ENCODE measurements at regions not wholly inside any gene's neighbourhood (a gene's known extent, or its start where the extent isn't known, plus 50 kb on each side); places are given as distances from the start of the nearest gene placed in this dataset.

- Histone ChIP-seq H2AFZ (ENCODE audit: low read depth, low read length) (no peak overlapping the region), H3K4me3 (replicated peaks in 1 of 3; ENCODE audit: insufficient read depth in 1 of 3, low read depth in 1 of 3, low read length in 3 of 3) (no peak overlapping the region), H3K9ac (replicated peaks; ENCODE audit: extremely low read depth, insufficient read depth, low read length) (no peak overlapping the region), H3K9me1 (replicated peaks; ENCODE audit: control insufficient read depth, extremely low read depth, insufficient read depth, low read length) (no peaks in the 10 kb centered on the region), H3K79me2 (ENCODE audit: control insufficient read depth, insufficient read depth, low read length) (no peaks in the 10 kb centered on the region), H3K9me3 (replicated peaks; ENCODE audit: control insufficient read depth, insufficient read depth, low read length) (no peaks in the 10 kb centered on the region), H3K27me3 (ENCODE audit: control insufficient read depth in 2 of 2, insufficient read depth in 2 of 2, low read length in 2 of 2) (peaks cover 0 to 4% of the 10 kb centered on the region in 2 experiments), H4K20me1 (replicated peaks; ENCODE audit: control insufficient read depth, extremely low read depth, insufficient read depth, low read length) (no peaks in the 10 kb centered on the region), H3K4me2 (ENCODE audit: insufficient read depth, low read length) (no peak overlapping the region), H3K36me3 (ENCODE audit: control insufficient read depth in 2 of 2, extremely low read depth in 1 of 2, insufficient read depth in 2 of 2, low read length in 2 of 2) (no peaks in the 10 kb centered on the region), H3K27ac (ENCODE audit: insufficient read depth, low read depth, low read length) (no peak overlapping the region), H3K4me1 (ENCODE audit: control insufficient read depth, extremely low read depth, insufficient read depth, low read length) (no peaks in the 10 kb centered on the region)
- no TSS peak for BruUV-seq (replicated peaks)
- CTCF ChIA-PET, result interaction anchor here (1.3 kb wide), 1 partner anchor 11 kb away, joined by 4 read pairs; no protein-coding TSS in a partner anchor
- dilution Hi-C loops (cut with MboI; ENCODE audit: extremely low pct_ligation_motif_present, low sequenced_read_pairs), result no loop called here
- TF ChIP-seq EZH2 (IDR thresholded peaks at IDR 0.05; ENCODE audit: borderline replicate concordance, low read depth, low read length, severe bottlenecking) (no peak), MYC (IDR thresholded peaks at IDR 0.05; ENCODE audit: low read depth, low read length) (no peak), POLR2A (IDR thresholded peaks at IDR 0.05; ENCODE audit: low read depth, low read length) (no peak), JUN (IDR thresholded peaks at IDR 0.05; ENCODE audit: borderline replicate concordance, insufficient read depth, insufficient read length, low read depth) (no peak), GATA2 (IDR thresholded peaks at IDR 0.05; ENCODE audit: insufficient read depth, insufficient read length, low read depth, low read length) (no peak), FOS (IDR thresholded peaks at IDR 0.05; ENCODE audit: borderline replicate concordance, insufficient read depth, low read length) (no peak)
- TF ChIP-seq, protein P1, sequence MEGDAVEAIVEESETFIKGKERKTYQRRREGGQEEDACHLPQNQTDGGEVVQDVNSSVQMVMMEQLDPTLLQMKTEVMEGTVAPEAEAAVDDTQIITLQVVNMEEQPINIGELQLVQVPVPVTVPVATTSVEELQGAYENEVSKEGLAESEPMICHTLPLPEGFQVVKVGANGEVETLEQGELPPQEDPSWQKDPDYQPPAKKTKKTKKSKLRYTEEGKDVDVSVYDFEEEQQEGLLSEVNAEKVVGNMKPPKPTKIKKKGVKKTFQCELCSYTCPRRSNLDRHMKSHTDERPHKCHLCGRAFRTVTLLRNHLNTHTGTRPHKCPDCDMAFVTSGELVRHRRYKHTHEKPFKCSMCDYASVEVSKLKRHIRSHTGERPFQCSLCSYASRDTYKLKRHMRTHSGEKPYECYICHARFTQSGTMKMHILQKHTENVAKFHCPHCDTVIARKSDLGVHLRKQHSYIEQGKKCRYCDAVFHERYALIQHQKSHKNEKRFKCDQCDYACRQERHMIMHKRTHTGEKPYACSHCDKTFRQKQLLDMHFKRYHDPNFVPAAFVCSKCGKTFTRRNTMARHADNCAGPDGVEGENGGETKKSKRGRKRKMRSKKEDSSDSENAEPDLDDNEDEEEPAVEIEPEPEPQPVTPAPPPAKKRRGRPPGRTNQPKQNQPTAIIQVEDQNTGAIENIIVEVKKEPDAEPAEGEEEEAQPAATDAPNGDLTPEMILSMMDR (IDR thresholded peaks at IDR 0.05; ENCODE audit: extremely low read depth in 1 of 2, insufficient read depth in 1 of 2, low read depth in 1 of 2, low read length in 2 of 2), result no peak
- FAIRE-seq (no peak), DNase-seq (ENCODE audit: low read depth, low spot score) (no peak)
- POLR2A ChIA-PET, result no interaction called here
- intact Hi-C loops (cut with micrococcal nuclease), result no loop called here
Observed at GRCh38 chr14:59091976-59092375, 96.5 kb upstream of the DAAM1 start.

- H3K79me2 ChIP-seq (ENCODE audit: control insufficient read depth, insufficient read depth, low read length), result no peaks in the 10 kb centered on the region
- H3K4me1 ChIP-seq (ENCODE audit: control insufficient read depth, extremely low read depth, insufficient read depth, low read length), result no peaks in the 10 kb centered on the region
- DNase-seq (ENCODE audit: low read depth, low spot score), result no peak
- ChIA-PET POLR2A (no interaction called here), CTCF (no interaction called here)
- no peak overlapping the region for H2AFZ ChIP-seq (ENCODE audit: low read depth, low read length)
- no peaks in the 10 kb centered on the region for H3K9me3 ChIP-seq (replicated peaks; ENCODE audit: control insufficient read depth, insufficient read depth, low read length)
- H3K36me3 ChIP-seq (ENCODE audit: control insufficient read depth in 2 of 2, extremely low read depth in 1 of 2, insufficient read depth in 2 of 2, low read length in 2 of 2), result no peaks in the 10 kb centered on the region
- peaks cover 0 to 4% of the 10 kb centered on the region in 2 experiments for H3K27me3 ChIP-seq (ENCODE audit: control insufficient read depth in 2 of 2, insufficient read depth in 2 of 2, low read length in 2 of 2)
- intact Hi-C loops (cut with micrococcal nuclease) (no loop called here), dilution Hi-C loops (cut with MboI; ENCODE audit: extremely low pct_ligation_motif_present, low sequenced_read_pairs) (no loop called here)
- BruUV-seq (replicated peaks), result no TSS peak
- H3K4me3 ChIP-seq (replicated peaks in 1 of 3; ENCODE audit: insufficient read depth in 1 of 3, low read depth in 1 of 3, low read length in 3 of 3), result no peak overlapping the region
- H3K9me1 ChIP-seq (replicated peaks; ENCODE audit: control insufficient read depth, extremely low read depth, insufficient read depth, low read length), result no peaks in the 10 kb centered on the region
- no peak for TF ChIP-seq EZH2 (IDR thresholded peaks at IDR 0.05; ENCODE audit: borderline replicate concordance, low read depth, low read length, severe bottlenecking)
- no peak for FAIRE-seq
- no peak overlapping the region for H3K27ac ChIP-seq (ENCODE audit: insufficient read depth, low read depth, low read length)
- H3K4me2 ChIP-seq (ENCODE audit: insufficient read depth, low read length), result no peak overlapping the region
- no peak overlapping the region for H3K9ac ChIP-seq (replicated peaks; ENCODE audit: extremely low read depth, insufficient read depth, low read length)
- no peaks in the 10 kb centered on the region for H4K20me1 ChIP-seq (replicated peaks; ENCODE audit: control insufficient read depth, extremely low read depth, insufficient read depth, low read length)
Observed at GRCh38 chr14:59093902-59094301, 94.6 kb upstream of the DAAM1 start.
